ENCODE measurements at regions not wholly inside any gene's neighbourhood (a gene's known extent, or its start where the extent isn't known, plus 50 kb on each side); places are given as distances from the start of the nearest gene placed in this dataset.
"Not testable (repeated sequence)": the region's sequence is repeated elsewhere in the genome, so short reads cannot be mapped to it uniquely, and the experiment has no call there.

DNA sequence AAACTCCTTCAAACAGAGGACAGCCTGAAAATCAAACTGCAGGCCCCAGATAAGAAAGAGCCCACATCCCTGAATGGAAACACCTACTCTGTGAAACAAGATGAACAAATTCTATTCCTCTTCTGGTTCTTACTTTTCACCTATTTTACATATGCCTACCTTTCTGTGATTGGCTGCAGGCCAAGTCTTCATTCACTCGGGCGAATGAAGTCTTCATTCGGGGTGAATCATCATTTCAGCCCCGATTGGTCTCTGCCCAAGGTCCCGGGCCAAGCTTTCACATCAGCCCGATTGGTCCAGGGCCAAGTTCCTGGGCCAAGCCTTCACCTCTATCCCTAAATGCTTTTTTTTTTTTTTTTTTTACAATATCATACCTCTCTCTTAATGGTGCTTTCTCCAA is 529.8 kb upstream of the ACTRT1 start:
- DNase-seq, result no peak

DNA sequence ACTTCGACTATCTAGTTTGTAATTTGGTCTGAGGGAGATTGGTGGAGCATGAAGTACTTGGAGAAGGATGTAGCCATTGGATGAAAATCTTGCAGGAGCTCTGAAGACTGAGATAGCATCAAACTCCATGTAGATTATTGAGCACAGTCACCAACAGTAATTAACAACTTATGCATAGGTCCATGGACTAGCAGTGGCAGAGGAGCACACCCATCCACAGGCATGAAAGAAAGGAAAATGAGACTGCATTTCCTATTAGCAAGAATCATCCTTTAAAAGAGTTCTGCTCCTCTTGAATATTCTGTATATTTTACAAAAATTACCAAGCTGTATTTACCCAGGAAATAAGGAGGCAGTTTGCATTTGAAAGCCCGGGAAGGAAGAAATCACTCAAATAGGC is 529.4 kb upstream of the ACTRT1 start:
- DNase-seq, result no peak

DNA sequence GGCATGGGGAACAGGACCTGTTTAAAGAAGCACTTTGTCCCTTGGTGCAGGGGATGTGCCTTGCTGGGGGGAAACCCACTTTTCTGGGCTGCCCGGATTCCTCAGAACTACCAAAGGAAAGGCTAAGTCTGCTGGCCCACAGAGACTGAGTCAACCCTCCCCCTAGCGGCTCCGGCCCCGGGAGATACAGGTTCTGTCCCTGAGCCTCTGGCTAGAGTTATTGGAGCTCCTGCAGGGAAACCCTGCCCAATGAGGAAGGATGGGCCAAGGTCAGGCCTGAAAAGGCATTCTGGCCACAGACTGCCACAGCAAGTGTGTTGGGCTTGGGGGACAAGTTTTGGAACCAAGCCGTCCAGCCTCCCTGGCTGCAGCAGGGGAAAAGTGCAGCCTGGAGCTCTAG is 490.9 kb upstream of the ACTRT1 start:
- DNase-seq, result no peak

DNA sequence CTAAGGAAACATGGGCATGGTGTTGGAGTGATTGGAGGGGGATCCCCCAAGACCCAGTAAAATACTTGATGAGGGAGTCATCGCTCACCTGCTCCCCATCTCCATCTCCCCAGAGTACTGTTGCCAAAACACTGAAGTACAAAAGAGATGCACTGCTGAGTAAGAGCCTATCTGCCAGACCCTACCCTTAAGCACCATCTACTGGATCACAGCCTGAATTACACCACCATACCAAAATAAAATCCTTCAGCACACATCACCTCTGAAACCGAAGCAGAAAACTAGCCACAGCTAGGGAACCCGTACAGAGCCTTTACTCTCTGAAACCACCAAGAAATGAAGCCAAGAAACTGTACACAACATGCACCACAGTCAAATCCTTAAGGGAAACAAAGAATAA is 466.3 kb upstream of the ACTRT1 start:
- DNase-seq, result no peak

DNA sequence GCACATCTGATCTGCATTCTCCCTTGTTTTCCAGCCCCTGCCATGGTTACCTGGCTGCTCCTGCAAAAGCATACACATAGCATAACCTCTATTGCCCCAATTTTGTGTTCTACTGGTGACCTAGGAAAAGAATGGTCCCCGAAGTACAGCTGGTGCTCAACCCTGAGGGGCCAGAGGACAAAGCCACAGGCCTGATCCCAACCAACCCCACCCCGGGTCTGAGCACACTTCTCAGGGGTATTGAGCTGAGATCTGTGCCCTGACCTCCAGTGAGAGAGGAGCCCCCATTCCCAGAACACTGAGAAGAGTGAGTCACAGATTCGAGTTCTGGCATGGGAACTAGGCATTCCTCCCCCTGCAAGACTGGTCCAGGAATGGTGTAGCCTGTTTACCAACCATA is 465.5 kb upstream of the ACTRT1 start:
- DNase-seq, result no peak

DNA sequence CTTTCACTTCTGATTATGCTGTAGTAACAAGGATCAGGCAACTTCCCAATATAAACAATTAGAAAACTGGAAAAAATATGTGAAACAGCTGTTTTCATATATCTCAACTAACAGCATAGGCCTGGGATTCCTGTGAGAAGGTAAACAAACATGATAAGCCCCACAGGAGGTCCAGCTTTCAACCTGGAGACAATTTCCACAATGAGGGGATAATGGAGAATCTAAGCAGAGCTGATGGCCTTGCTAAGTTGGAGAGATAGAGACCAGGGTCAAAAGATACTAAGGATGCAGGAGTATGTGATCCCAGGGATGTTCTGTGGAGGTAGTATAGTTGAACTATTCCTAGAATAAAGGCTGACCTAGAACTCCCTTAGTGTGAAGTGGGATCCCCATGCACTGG is 452.3 kb upstream of the ACTRT1 start:
- DNase-seq, result no peak

DNA sequence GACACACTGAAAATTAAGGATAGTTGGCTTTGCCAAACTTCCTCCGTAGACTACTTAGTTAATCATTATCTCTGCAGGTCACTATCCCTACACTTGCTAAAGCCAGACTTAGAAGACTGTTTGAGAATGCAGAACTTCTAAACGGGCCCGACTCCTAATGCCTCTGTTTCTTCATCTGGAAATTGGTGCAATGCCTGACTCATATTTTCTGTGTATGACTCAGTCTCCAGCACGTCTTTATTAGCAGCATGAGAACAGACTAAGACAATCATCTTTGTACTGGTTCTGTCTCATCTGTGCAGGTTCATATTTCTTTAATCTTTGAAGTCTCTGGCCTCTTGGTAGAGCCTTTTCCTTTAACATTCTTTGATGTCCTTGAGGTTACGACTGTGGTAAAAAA is 411.9 kb upstream of the ACTRT1 start:
- no peak for DNase-seq

DNA sequence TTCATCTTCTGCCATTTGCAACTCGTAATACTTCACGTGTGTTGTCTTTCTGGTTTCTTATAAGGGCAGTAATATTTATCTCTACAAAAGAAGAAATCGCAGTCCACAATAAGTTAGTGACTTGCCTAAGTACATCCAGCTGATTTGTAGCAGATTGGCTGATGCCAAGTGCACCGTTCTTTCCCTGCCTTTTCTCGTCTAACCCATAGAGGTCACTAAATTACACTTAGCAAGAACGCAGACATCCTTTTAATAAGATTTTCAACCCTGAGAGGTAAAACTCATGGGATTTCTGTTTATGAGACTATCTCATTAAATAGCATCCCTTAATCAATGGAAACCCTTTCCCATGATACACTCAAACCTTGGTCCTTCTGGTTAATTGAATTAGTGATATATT is 408.6 kb upstream of the ACTRT1 start:
- DNase-seq, result no peak

DNA sequence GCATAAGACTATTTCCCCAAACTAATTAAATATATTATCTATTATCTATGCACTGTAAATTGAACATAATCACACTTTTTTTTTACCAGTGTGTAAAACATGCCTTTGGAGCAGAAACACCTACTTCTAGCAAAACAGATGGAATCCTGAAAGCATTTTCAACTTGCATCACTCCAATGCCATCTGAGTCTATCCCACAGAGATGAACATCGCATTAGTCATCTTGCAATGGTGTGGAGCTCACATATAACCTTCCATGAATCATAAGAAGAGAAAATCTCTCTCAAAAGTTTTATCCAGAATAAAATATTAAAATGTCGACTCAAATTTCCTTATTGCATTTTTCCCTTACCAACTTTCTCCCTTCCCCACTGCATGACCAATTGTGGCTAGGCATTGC is 406.7 kb upstream of the ACTRT1 start:
- no peak for DNase-seq

DNA sequence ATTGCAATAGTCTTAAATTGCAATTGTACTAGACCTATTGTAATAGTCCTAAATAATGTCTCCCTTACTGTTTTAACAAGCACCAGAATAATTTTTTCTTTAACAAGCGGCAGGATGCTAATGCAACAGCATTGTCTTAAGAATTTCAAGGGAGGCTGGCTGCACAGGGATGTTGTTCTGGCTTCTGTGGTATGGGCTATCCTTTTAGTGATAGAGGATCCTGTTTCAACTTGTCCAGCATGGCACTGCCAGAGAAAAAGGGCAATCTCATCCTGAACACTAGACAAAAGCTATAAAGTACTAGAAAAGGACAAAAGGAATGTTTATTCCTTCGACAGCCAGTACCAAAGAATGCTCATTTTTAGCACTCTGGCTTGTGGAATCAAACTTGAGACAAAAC is 405.5 kb upstream of the ACTRT1 start:
- no peak for DNase-seq

DNA sequence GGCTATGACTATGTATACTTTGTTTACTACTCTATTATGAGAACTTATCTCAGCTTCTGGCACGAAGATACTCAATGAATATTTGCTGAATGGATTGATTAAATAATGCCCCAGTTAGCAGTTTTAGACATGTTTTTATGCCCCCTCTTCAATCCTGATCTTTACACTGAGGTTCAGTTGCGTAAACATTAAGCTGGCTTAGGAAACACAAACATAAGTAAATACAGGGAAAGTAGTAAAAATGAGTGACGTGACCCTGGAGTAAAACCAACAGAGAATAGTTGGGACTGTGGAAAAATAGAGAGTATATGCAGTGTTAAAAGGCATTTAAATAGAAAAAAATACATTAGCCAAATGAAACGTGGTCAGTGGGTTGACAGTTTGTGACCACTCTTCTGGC is 387.0 kb upstream of the ACTRT1 start:
- DNase-seq, result no peak

DNA sequence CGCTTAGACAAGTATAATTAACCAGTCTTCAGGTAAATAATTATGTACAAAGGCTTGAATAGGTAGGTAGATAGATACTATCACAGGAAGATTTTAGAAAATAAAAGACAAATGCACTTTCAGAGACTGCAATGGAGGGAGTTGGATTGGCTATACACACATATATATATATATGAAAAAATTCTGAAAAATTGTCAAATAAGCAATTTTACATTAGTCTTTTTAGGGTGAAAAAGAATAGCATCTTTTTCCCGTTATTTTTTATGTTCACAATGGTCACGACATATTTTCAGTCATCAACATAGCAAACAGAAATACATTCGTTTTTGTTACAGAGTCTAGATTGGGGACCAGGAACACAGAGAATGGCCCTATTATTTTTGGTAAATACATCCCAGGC is 385.9 kb upstream of the ACTRT1 start:
- DNase-seq, result no peak

DNA sequence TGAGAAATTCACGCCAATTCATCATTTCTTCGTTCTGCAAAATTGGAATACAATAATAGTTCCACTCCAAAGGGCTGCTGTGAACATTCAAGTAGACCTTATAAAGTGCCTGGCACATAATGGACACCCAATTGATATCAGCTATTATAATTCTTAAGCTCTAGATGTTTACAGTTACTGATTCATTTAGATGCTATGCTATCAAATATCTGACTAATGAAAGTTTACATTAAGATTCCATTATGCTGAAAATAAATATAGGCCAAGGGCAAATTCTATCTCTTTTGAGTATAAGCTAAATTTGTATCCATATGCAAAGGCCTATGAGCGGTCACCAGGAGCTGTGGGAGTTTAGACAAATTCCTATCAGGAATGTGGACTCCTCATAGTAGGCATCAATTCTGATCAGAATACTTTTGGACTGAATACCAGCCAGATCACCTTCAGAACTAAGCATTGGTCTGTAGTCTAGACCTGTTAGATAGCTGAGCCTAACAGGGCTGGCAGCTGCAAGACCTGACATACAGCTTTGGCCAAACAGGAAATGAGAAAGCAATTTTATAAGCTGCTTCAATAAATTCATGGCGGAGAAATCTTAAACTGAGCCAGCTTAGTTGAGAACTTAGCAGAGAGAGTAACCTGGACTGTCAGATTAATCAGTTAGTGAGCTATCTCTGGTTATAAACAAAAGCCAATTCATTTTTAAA is 384.3 kb upstream of the ACTRT1 start:
- DNase-seq, result no peak

DNA sequence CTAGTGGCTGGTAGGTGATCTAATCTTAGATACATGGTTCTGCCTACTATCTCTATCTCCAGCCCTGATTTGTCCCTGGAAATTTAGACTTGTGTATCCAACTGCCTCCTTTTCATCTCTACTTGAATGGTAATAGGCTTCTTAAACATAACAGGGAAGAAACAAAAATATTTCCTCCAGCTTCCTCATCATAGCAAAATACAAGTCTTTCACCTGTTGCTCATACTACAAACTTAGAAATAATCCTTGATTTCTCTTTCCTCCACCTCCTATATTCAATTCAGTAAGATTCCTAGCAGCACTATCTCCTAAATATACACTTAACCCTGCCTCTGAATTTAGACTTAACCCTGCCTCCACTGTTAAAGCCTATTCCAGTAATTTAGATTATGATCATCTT is 373.3 kb upstream of the ACTRT1 start:
- DNase-seq, result no peak

DNA sequence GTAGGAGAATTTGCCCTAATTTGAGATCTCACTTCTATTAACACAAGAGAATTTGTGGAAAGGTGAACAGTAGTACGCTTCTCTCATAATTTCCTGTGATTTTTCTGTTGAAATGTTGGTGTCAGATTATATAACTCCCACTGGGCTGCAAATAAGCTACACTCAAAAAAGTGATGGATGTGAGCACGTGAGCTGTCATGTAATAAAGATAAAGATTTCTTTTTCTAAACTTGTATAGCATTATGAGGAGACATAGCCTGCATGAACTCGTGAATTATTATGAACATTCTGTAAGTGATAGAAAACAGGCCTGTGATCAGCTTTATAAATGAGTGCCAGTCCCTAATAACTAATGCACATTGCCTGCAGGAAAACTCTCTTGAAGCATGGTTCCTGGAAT is 356.6 kb upstream of the ACTRT1 start:
- DNase-seq, result no peak

DNA sequence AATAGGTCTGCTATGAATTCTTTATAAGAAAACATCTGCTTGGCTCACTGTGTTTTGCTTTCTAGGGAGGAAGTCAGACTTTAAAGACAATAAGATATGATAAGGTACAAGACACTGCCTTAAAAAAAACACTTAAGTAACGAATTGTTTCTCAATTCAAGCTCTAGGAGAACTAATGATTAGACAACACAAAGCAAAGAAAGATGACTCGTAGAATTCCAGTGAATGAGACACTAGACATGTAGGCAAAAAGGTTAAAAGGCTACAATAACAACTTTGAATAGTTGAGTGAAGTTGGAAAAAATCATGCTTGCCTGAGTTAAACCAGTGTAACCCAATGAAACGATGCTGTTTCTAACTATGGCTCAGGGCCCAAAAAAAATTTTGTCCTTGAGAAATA is 344.4 kb upstream of the ACTRT1 start:
- no peak for DNase-seq

DNA sequence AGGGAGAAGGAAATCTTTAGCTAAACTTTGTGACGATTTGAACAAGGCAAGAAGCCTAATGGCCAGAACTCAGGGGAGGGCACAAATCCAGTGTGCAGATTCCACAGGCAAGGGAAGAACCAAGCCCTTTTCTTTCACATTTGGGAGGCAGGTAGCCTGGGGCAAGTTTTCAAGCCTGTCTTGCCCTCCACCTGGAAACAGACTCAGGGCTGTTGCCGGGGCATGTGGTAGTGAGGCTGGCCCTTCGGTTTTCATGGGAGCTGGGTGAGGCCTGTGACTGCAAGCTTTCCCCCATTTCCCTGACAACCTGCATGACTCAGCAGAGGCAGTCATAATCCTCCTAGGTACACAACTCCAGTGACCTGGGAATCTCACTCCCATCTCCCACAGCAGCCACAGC is 331.6 kb upstream of the ACTRT1 start:
- not testable (repeated sequence) for DNase-seq

DNA sequence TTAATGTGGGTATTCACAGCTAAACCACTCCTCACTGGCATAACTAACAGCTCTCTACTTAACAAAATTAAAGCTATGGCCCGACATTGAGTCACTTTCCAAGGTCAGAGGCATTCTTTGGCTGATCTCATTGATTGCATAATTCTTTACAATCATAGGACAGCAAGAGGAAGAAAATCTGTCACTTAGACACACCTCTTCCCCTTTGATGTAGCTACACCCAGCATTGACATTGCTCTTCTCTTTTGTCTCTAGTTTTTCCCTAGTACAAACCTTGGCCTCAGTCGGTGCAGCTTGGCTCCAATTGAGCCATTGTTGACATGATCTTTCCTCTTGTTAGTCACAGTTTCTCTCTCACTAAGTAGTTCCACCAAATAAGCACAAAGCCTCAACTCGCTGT is 313.3 kb upstream of the ACTRT1 start:
- DNase-seq, result no peak

DNA sequence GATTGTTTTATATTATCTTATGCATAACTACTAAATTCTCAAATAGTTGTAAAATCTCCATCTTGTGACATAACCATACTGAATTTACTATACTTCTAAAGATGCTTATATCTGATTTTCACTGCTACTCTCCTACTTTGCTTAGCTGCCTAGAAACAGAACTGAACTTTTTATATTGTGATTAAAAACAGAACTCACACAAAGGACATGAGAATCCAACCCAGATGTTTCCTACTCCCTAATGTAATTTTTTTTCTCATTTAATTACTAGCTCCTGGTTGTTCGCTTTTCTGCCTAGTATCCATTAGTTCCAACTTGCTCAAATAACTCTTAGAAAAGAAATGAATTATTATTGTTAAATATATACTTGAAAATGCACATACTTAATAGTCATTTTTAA is 283.5 kb upstream of the ACTRT1 start:
- DNase-seq, result no peak

DNA sequence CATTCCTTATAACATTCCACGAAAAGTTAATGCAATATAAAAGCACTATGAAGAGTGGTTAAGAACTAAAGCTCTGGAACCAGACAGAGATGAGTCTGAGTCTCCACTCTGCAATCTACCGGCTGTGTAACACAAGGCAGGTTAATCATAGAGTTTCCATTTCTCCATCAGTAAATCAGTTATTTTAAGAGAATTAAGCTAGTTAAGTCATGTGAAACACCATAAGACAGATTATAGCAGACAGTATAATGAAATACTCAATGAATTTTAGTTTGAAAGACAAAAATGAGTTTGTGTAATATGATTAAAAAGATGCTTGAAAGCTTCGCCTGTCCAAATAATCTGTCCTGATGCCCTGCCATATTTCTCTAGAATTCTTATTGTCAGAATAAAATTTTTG is 282.6 kb upstream of the ACTRT1 start:
- no peak for DNase-seq

DNA sequence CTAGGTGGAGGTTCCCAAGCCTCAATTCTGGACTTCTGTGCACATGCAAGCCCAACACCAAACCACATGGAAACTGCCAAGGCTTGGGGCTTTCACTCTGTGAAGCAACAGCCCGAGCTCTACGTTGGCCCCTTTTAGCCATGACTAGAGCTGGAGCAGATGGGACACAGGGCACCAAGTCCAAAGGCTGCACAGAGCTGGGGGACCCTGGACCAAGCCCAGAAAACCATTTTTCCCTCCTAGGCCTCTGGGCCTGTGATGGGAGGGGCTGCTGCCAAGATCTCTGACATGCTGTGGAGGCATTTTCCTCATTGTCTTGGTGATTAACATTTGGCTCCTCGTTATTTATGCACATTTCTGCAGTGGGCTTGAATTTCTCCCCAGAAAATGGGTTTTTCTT is 258.7 kb upstream of the ACTRT1 start:
- DNase-seq, result no peak

DNA sequence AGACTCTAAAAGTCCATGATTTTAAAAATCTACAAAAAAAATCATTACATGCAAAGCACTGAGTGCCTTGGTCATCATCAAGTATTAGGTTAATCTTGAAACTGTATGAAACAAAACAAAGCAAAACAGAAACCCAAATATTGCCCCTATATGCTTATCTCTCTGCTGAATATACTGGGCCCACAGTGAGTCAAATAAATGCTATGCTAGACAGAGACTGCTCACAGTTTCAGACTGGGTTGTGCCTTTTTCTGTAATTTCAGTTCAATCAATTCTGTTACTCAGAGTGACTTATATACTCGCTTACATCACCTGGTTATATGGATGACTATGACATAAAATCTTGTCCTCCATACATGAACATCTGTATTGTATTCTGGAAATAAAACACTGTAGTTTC is 257.1 kb upstream of the ACTRT1 start:
- no peak for DNase-seq

DNA sequence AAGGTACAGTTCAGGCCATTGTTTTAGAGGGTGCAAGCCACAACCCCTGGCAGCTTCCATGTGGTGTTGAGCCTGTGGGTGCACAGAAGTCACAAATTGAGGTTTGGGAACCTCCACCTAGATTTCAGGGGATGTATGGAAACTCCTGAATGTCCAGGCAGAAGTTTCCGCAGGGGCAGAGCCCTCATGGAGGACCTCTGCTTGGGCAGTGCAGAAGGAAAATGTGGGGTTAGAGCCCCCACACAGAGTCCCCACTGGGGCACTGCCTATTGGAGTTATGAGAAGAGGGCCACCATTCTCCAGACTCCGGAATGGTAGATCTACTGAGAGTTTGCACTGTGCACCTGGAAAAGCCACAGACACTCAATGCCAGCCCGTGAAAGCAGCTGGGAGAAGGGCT is 242.0 kb upstream of the ACTRT1 start:
- no peak for DNase-seq

DNA sequence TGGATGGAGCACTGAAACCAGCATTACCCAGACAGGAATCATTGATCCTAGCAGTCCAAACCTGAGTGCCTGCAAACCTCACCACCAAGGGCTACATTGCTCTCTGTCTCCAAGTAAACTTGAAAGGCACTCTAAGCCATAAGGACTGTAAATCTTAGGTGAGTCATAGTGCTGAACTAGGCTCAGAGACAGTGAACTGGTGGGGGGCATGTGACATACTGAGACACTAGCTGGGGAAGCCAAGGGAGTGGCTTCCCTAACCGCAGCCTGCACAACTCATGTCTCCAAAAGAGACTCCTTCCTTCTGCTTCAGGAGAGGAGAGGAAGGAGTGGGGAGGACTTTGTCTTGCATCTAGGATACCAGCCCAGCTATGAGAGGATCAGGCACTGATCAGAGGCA is 235.5 kb upstream of the ACTRT1 start:
- DNase-seq, result no peak

DNA sequence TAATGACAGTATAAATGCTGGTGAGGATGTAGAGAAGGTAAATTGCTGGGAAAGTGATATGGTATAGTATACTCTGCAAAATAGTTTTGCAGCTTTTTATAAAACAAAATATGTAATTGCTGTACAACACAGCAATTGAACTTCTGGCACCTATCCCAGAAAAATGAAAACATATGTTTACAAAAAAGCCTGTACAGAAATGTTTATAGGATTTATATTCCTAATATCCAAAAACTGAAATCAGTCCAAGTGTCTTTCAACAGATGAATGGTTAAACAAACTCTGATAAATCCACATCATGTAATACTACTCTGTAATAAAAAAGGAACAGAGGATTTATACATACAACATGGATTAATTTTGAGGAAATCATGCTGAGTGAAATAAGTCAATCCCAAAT is 198.4 kb upstream of the ACTRT1 start:
- no peak for DNase-seq

DNA sequence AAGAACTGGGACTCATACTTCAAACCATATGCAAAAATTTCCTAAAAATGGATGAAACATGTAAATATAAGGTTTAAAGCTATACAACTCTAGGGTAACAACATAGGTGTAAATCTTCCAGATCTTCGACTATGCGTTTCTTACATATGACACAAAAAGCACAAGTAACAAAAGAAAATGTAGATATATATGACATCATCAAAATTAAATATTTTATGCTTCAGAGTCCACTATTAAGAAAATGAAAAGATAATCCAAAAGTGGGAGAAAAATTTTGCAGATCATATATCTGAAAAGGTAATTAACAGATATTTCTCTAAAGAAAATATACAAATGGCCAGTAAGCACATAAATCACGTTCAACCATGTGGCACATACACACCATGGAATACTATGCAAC is 164.2 kb upstream of the ACTRT1 start:
- DNase-seq, result no peak
